ENCODE measurements at regions not wholly inside any gene's neighbourhood (a gene's known extent, or its start where the extent isn't known, plus 50 kb on each side); places are given as distances from the start of the nearest gene placed in this dataset.

DNA sequence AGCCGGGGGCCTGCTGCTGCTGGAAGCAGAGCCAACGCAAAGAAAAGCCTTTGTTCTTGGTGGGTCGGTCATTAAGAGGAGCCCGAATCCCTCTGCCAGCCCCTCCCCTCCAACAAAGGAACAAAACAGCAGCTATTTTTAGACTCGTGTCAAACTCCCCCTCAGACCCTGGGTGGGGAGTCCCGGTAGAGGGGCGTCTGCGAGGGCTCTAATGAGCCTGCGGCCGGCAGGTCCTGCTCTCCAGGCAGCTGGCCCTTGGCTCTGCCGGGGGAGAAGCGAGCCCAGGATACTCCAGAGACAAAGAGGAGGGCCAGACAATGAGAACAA is 114.0 kb downstream of the LHX2 start:
- TF ChIP-seq NR2F2 (IDR thresholded peaks at IDR 0.05) (no peak), CTCF (IDR thresholded peaks at IDR 0.05; ENCODE audit: low read depth, low read length, missing input control) (no peak), YY1 (IDR thresholded peaks at IDR 0.05) (no peak), ATF3 (IDR thresholded peaks at IDR 0.05) (no peak), GABPA (IDR thresholded peaks at IDR 0.05 in 1 of 2, conservative IDR thresholded peaks at IDR 0.05 in 1 of 2) (no peak), RAD21 (IDR thresholded peaks at IDR 0.05) (no peak)
- TF ChIP-seq, protein P1, sequence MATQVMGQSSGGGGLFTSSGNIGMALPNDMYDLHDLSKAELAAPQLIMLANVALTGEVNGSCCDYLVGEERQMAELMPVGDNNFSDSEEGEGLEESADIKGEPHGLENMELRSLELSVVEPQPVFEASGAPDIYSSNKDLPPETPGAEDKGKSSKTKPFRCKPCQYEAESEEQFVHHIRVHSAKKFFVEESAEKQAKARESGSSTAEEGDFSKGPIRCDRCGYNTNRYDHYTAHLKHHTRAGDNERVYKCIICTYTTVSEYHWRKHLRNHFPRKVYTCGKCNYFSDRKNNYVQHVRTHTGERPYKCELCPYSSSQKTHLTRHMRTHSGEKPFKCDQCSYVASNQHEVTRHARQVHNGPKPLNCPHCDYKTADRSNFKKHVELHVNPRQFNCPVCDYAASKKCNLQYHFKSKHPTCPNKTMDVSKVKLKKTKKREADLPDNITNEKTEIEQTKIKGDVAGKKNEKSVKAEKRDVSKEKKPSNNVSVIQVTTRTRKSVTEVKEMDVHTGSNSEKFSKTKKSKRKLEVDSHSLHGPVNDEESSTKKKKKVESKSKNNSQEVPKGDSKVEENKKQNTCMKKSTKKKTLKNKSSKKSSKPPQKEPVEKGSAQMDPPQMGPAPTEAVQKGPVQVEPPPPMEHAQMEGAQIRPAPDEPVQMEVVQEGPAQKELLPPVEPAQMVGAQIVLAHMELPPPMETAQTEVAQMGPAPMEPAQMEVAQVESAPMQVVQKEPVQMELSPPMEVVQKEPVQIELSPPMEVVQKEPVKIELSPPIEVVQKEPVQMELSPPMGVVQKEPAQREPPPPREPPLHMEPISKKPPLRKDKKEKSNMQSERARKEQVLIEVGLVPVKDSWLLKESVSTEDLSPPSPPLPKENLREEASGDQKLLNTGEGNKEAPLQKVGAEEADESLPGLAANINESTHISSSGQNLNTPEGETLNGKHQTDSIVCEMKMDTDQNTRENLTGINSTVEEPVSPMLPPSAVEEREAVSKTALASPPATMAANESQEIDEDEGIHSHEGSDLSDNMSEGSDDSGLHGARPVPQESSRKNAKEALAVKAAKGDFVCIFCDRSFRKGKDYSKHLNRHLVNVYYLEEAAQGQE (IDR thresholded peaks at IDR 0.05), result no peak

Data from liver (tissue), 3 donors.